Left ventricle myocardium inferior (tissue), 1 donor: ENCODE measurements at regions not wholly inside any gene's neighbourhood (a gene's known extent, or its start where the extent isn't known, plus 50 kb on each side); places are given as distances from the start of the nearest gene placed in this dataset.

Experiments used
- DNase-seq: peaks from one replicate; pipeline ENCODE4 v3.0.0-alpha.2; 2020
- H3K27ac ChIP-seq: fragments of 200-600 bp; replicated peaks from 2 replicates; pipeline ENCODE4 v1.8.0; 2021
- H3K27me3 ChIP-seq: fragments of 200-600 bp; 2 replicates; pipeline ENCODE4 v1.8.0; 2021; ENCODE audit warnings: low read depth
- H3K36me3 ChIP-seq: fragments of 200-600 bp; 2 replicates; pipeline ENCODE4 v1.8.0; 2021
- H3K4me1 ChIP-seq: fragments of 200-600 bp; 2 replicates; pipeline ENCODE4 v1.8.0; 2021
- H3K4me3 ChIP-seq: fragments of 200-600 bp; 2 replicates; pipeline ENCODE4 v1.8.0; 2021; ENCODE audit warnings: mild to moderate bottlenecking, moderate library complexity
- H3K9me3 ChIP-seq: fragments of 200-600 bp; replicated peaks from 2 replicates; pipeline ENCODE4 v1.8.0; 2021
- CTCF ChIP-seq: fragments of 200-600 bp; IDR thresholded peaks from 2 replicates; pipeline ENCODE4 v1.8.0; 2021; ENCODE audit warnings: antibody characterized with exemption, mild to moderate bottlenecking, borderline replicate concordance
- intact Hi-C: fragments of 100-400 bp; cut with micrococcal nuclease; formaldehyde crosslinking; loops from one replicate; pipeline ENCODE4 v1.11.0; 2022
- donor health status: DM: no; HTN: yes; CAD: no; lungs with severe emphysema.

- Histone ChIP-seq H3K4me3 (no peak overlapping the region), H3K27ac (no peak overlapping the region), H3K4me1 (no peaks in the 10 kb centered on the region), H3K9me3 (peaks cover 17% of the 10 kb centered on the region), H3K27me3 (no peaks in the 10 kb centered on the region), H3K36me3 (no peaks in the 10 kb centered on the region)
- DNase-seq: no peak
- intact Hi-C loops: no loop called here
- no peak for TF ChIP-seq CTCF
These were observed 889.7 kb downstream of the CDH9 start for GRCh38 chr5:26148569-26149107.

GRCh38 chr5:26143259-26143658, 895.1 kb downstream of the CDH9 start:
- Histone ChIP-seq H3K36me3 (no peaks in the 10 kb centered on the region), H3K27ac (no peak overlapping the region)

GRCh38 chr5:26121338-26121737, 917.0 kb downstream of the CDH9 start:
- Histone ChIP-seq H3K4me1 (no peaks in the 10 kb centered on the region), H3K27ac (no peak overlapping the region), H3K27me3 (no peaks in the 10 kb centered on the region), H3K4me3 (no peak overlapping the region), H3K9me3 (no peaks in the 10 kb centered on the region), H3K36me3 (no peaks in the 10 kb centered on the region)
- no peak for DNase-seq
- no peak for TF ChIP-seq CTCF
- intact Hi-C loops: no loop called here

More at GRCh38 chr5:26143259-26143658, 895.1 kb downstream of the CDH9 start:
- intact Hi-C loops: no loop called here
- no peak for DNase-seq
- Histone ChIP-seq H3K9me3 (peaks cover 7% of the 10 kb centered on the region), H3K4me1 (no peaks in the 10 kb centered on the region), H3K4me3 (no peak overlapping the region), H3K27me3 (no peaks in the 10 kb centered on the region)
- TF ChIP-seq CTCF: no peak

GRCh38 chr5:26104175-26104574, 934.2 kb downstream of the CDH9 start:
- no peak for DNase-seq
- H3K27ac ChIP-seq: no peak overlapping the region
- no peak overlapping the region for H3K4me3 ChIP-seq
- intact Hi-C loops: no loop called here
- H3K4me1 ChIP-seq: no peaks in the 10 kb centered on the region
- peaks cover 21% of the 10 kb centered on the region for H3K9me3 ChIP-seq
- no peaks in the 10 kb centered on the region for H3K27me3 ChIP-seq
- no peak for TF ChIP-seq CTCF
- no peaks in the 10 kb centered on the region for H3K36me3 ChIP-seq

GRCh38 chr5:26060212-26060611, 978.2 kb downstream of the CDH9 start:
- TF ChIP-seq CTCF: no peak
- H3K4me1 ChIP-seq: no peaks in the 10 kb centered on the region
- intact Hi-C loops: no loop called here
- H3K27me3 ChIP-seq: no peaks in the 10 kb centered on the region
- peaks cover 9% of the 10 kb centered on the region for H3K9me3 ChIP-seq
- H3K27ac ChIP-seq: no peak overlapping the region
- DNase-seq: no peak
- no peaks in the 10 kb centered on the region for H3K36me3 ChIP-seq
- H3K4me3 ChIP-seq: no peak overlapping the region

GRCh38 chr5:26054594-26054993, 983.8 kb downstream of the CDH9 start:
- no peaks in the 10 kb centered on the region for H3K4me1 ChIP-seq
- peaks cover 21% of the 10 kb centered on the region for H3K9me3 ChIP-seq
- no peaks in the 10 kb centered on the region for H3K27me3 ChIP-seq
- no peak overlapping the region for H3K4me3 ChIP-seq
- intact Hi-C loops: no loop called here
- H3K27ac ChIP-seq: no peak overlapping the region
- no peaks in the 10 kb centered on the region for H3K36me3 ChIP-seq
- DNase-seq: no peak
- TF ChIP-seq CTCF: no peak
